ENCODE measurements at regions not wholly inside any gene's neighbourhood (a gene's known extent, or its start where the extent isn't known, plus 50 kb on each side); places are given as distances from the start of the nearest gene placed in this dataset.
"Not testable (repeated sequence)": the region's sequence is repeated elsewhere in the genome, so short reads cannot be mapped to it uniquely, and the experiment has no call there.

- ChIA-PET POLR2A (no interaction called here), CTCF (no interaction called here)
- no peak for DNase-seq
- Mint-ChIP-seq H3K36me3 (ENCODE audit: low read depth) (no peaks in the 10 kb centered on the region), H3K27me3 (peaks cover 2% of the 10 kb centered on the region), H3K27ac (no peak overlapping the region), H3K4me1 (no peaks in the 10 kb centered on the region), H3K4me3 (no peak overlapping the region), H3K9me3 (no peaks in the 10 kb centered on the region)
Observed at GRCh38 chr5:155128786-155129512, 115.4 kb downstream of the KIF4B start.

- POLR2A ChIA-PET: no interaction called here
Observed at GRCh38 chr5:155129513-155129880, 115.9 kb downstream of the KIF4B start.

GRCh38 chr5:155134130-155134529 is 120.6 kb downstream of the KIF4B start:
- Mint-ChIP-seq H3K36me3 (ENCODE audit: low read depth) (no peaks in the 10 kb centered on the region), H3K27me3 (peaks cover 10% of the 10 kb centered on the region), H3K27ac (no peak overlapping the region), H3K9me3 (no peaks in the 10 kb centered on the region), H3K4me1 (no peaks in the 10 kb centered on the region), H3K4me3 (no peak overlapping the region)
- POLR2A ChIA-PET: no interaction called here
- CTCF ChIA-PET: no interaction called here
- no peak for DNase-seq

More at GRCh38 chr5:155129513-155129880, 115.9 kb downstream of the KIF4B start:
- Mint-ChIP-seq H3K27me3 (peaks cover 2% of the 10 kb centered on the region), H3K4me3 (no peak overlapping the region), H3K4me1 (no peaks in the 10 kb centered on the region), H3K9me3 (no peaks in the 10 kb centered on the region), H3K36me3 (ENCODE audit: low read depth) (no peaks in the 10 kb centered on the region), H3K27ac (no peak overlapping the region)
- no peak for DNase-seq
- CTCF ChIA-PET: no interaction called here

- ChIA-PET POLR2A (no interaction called here), CTCF (interaction anchor here (0.7 to 0.9 kb wide), 2 partner anchors 168 to 914 kb away, joined by 3 to 8 read pairs; no protein-coding TSS in a partner anchor)
- peaks cover 14% of the 10 kb centered on the region for H3K27me3 Mint-ChIP-seq
- no peaks in the 10 kb centered on the region for H3K9me3 Mint-ChIP-seq
- H3K4me3 Mint-ChIP-seq: no peak overlapping the region
- H3K36me3 Mint-ChIP-seq (ENCODE audit: low read depth): no peaks in the 10 kb centered on the region
- DNase-seq: no peak
- H3K27ac Mint-ChIP-seq: no peak overlapping the region
- no peaks in the 10 kb centered on the region for H3K4me1 Mint-ChIP-seq
Observed at GRCh38 chr5:155136216-155136850, 122.8 kb downstream of the KIF4B start.

- peaks cover 14% of the 10 kb centered on the region for H3K27me3 Mint-ChIP-seq
- no peak overlapping the region for H3K4me3 Mint-ChIP-seq
- ChIA-PET CTCF (no interaction called here), POLR2A (no interaction called here)
- H3K27ac Mint-ChIP-seq: no peak overlapping the region
- H3K4me1 Mint-ChIP-seq: no peaks in the 10 kb centered on the region
- no peak for DNase-seq
- H3K36me3 Mint-ChIP-seq (ENCODE audit: low read depth): no peaks in the 10 kb centered on the region
- H3K9me3 Mint-ChIP-seq: no peaks in the 10 kb centered on the region
Observed at GRCh38 chr5:155137683-155138082, 124.1 kb downstream of the KIF4B start.

GRCh38 chr5:155140646-155141045 is 127.1 kb downstream of the KIF4B start:
- Mint-ChIP-seq H3K9me3 (no peaks in the 10 kb centered on the region), H3K27ac (no peak overlapping the region), H3K27me3 (peaks cover 15% of the 10 kb centered on the region), H3K4me1 (no peaks in the 10 kb centered on the region), H3K4me3 (no peak overlapping the region), H3K36me3 (ENCODE audit: low read depth) (no peaks in the 10 kb centered on the region)
- no peak for DNase-seq
- POLR2A ChIA-PET: no interaction called here
- CTCF ChIA-PET: interaction anchor here (1.3 kb wide), 1 partner anchor 10 kb away, joined by 5 read pairs; no protein-coding TSS in a partner anchor

- ChIA-PET POLR2A (no interaction called here), CTCF (no interaction called here)
- no peaks in the 10 kb centered on the region for H3K36me3 Mint-ChIP-seq (ENCODE audit: low read depth)
Observed at GRCh38 chr5:155144956-155145355, 131.4 kb downstream of the KIF4B start.

GRCh38 chr5:155147222-155147621 is 133.7 kb downstream of the KIF4B start:
- ChIA-PET POLR2A (no interaction called here), CTCF (interaction anchor here (0.8 kb wide), 1 partner anchor 9 kb away, joined by 3 read pairs; no protein-coding TSS in a partner anchor)

More at GRCh38 chr5:155144956-155145355, 131.4 kb downstream of the KIF4B start:
- Mint-ChIP-seq H3K27me3 (peaks cover 6% of the 10 kb centered on the region), H3K27ac (no peak overlapping the region), H3K9me3 (no peaks in the 10 kb centered on the region), H3K4me3 (no peak overlapping the region), H3K4me1 (no peaks in the 10 kb centered on the region)
- no peak for DNase-seq

GRCh38 chr5:155148694-155149093 is 135.1 kb downstream of the KIF4B start:
- no peak for DNase-seq
- Mint-ChIP-seq H3K36me3 (ENCODE audit: low read depth) (no peaks in the 10 kb centered on the region), H3K27me3 (peaks cover 2% of the 10 kb centered on the region), H3K4me1 (no peaks in the 10 kb centered on the region), H3K4me3 (no peak overlapping the region), H3K27ac (no peak overlapping the region), H3K9me3 (no peaks in the 10 kb centered on the region)
- CTCF ChIA-PET: no interaction called here
- POLR2A ChIA-PET: no interaction called here

More at GRCh38 chr5:155147222-155147621, 133.7 kb downstream of the KIF4B start:
- no peaks in the 10 kb centered on the region for H3K36me3 Mint-ChIP-seq (ENCODE audit: low read depth)
- DNase-seq: no peak
- H3K4me1 Mint-ChIP-seq: no peaks in the 10 kb centered on the region
- H3K4me3 Mint-ChIP-seq: no peak overlapping the region
- no peaks in the 10 kb centered on the region for H3K9me3 Mint-ChIP-seq
- peaks cover 2% of the 10 kb centered on the region for H3K27me3 Mint-ChIP-seq
- H3K27ac Mint-ChIP-seq: no peak overlapping the region

GRCh38 chr5:155150012-155150411 is 136.5 kb downstream of the KIF4B start:
- Mint-ChIP-seq H3K4me1 (no peaks in the 10 kb centered on the region), H3K4me3 (no peak overlapping the region), H3K36me3 (ENCODE audit: low read depth) (no peaks in the 10 kb centered on the region), H3K27me3 (peaks cover 2% of the 10 kb centered on the region), H3K27ac (no peak overlapping the region), H3K9me3 (no peaks in the 10 kb centered on the region)
- ChIA-PET CTCF (no interaction called here), POLR2A (no interaction called here)
- no peak for DNase-seq

GRCh38 chr5:155154973-155155372 is 141.4 kb downstream of the KIF4B start:
- Mint-ChIP-seq H3K4me1 (no peaks in the 10 kb centered on the region), H3K9me3 (no peaks in the 10 kb centered on the region), H3K27me3 (no peaks in the 10 kb centered on the region), H3K36me3 (ENCODE audit: low read depth) (no peaks in the 10 kb centered on the region), H3K27ac (no peak overlapping the region), H3K4me3 (no peak overlapping the region)
- POLR2A ChIA-PET: no interaction called here
- CTCF ChIA-PET: no interaction called here
- DNase-seq: no peak

GRCh38 chr5:155163084-155163483 is 149.5 kb downstream of the KIF4B start:
- CTCF ChIA-PET; H3K4me3 Mint-ChIP-seq; H3K27ac Mint-ChIP-seq; H3K27me3 Mint-ChIP-seq; DNase-seq; H3K36me3 Mint-ChIP-seq (ENCODE audit: low read depth); POLR2A ChIA-PET; H3K9me3 Mint-ChIP-seq; H3K4me1 Mint-ChIP-seq: not testable (repeated sequence)

- Mint-ChIP-seq H3K4me1 (no peaks in the 10 kb centered on the region), H3K36me3 (ENCODE audit: low read depth) (no peaks in the 10 kb centered on the region), H3K9me3 (no peaks in the 10 kb centered on the region), H3K4me3 (no peak overlapping the region), H3K27ac (no peak overlapping the region), H3K27me3 (no peaks in the 10 kb centered on the region)
- ChIA-PET CTCF (no interaction called here), POLR2A (no interaction called here)
- DNase-seq: no peak
Observed at GRCh38 chr5:155167736-155168135, 154.2 kb downstream of the KIF4B start.

GRCh38 chr5:155181542-155181941 is 168.0 kb downstream of the KIF4B start:
- Mint-ChIP-seq H3K4me1 (no peaks in the 10 kb centered on the region), H3K36me3 (ENCODE audit: low read depth) (no peaks in the 10 kb centered on the region), H3K27ac (no peak overlapping the region), H3K4me3 (no peak overlapping the region), H3K27me3 (no peaks in the 10 kb centered on the region), H3K9me3 (peaks cover 4% of the 10 kb centered on the region)
- no peak for DNase-seq
- CTCF ChIA-PET: no interaction called here
- POLR2A ChIA-PET: no interaction called here
